GM23338 (cell line): ENCODE measurements at regions not wholly inside any gene's neighbourhood (a gene's known extent, or its start where the extent isn't known, plus 50 kb on each side); places are given as distances from the start of the nearest gene placed in this dataset.

Experiments
- ATAC-seq: fragments of 200-7000 bp; cut with Tn5 transposase; 3 replicates; pipeline ENCODE4 v1.9.1; 2020
- DNase-seq: peaks from one replicate; pipeline ENCODE4 v3.0.0-alpha.2; 2015; ENCODE audit warnings: low spot score
- H2AFZ ChIP-seq: fragments of 200-600 bp; sonication (generic); 2 replicates; pipeline ENCODE4 v1.8.0; 2016; ENCODE audit warnings: antibody characterized with exemption, mild to moderate bottlenecking, moderate library complexity
- H3F3A ChIP-seq: fragments of 200-600 bp; sonication (generic); replicated peaks from 2 replicates; pipeline ENCODE4 v1.8.0; 2017; ENCODE audit warnings: antibody characterized with exemption, mixed run types, low read depth
- H3K27ac ChIP-seq: fragments of 200-600 bp; sonication (generic); 2 replicates; pipeline ENCODE4 v1.6.1; 2016; ENCODE audit warnings: low read depth
- H3K27me3 ChIP-seq: fragments of 200-600 bp; sonication (generic); 2 replicates; pipeline ENCODE4 v1.8.0; 2016; ENCODE audit warnings: mild to moderate bottlenecking, mixed run types, moderate library complexity; ENCODE audit not compliant: insufficient read depth
- H3K36me3 ChIP-seq: fragments of 200-600 bp; sonication (generic); 2 replicates; pipeline ENCODE4 v1.8.0; 2016; ENCODE audit warnings: mild to moderate bottlenecking; ENCODE audit not compliant: insufficient read depth
- H3K4me1 ChIP-seq: fragments of 200-600 bp; sonication (generic); 2 replicates; pipeline ENCODE4 v1.8.0; 2016; ENCODE audit warnings: mild to moderate bottlenecking, moderate library complexity; ENCODE audit not compliant: insufficient read depth
- H3K4me2 ChIP-seq: fragments of 200-600 bp; sonication (generic); 2 replicates; pipeline ENCODE4 v1.7.1; 2017; ENCODE audit warnings: mixed run types
- H3K4me3 ChIP-seq: fragments of 200-600 bp; sonication (generic); 2 replicates; pipeline ENCODE4 v1.6.1; 2016; ENCODE audit warnings: mixed run types
- H3K79me2 ChIP-seq: fragments of 200-600 bp; sonication (generic); replicated peaks from 2 replicates; pipeline ENCODE4 v1.8.0; 2017; ENCODE audit warnings: mild to moderate bottlenecking; ENCODE audit not compliant: insufficient read depth
- H3K9me2 ChIP-seq: fragments of 200-600 bp; sonication (generic); 2 replicates; pipeline ENCODE4 v1.8.0; 2017; ENCODE audit not compliant: insufficient read depth
- H4K20me1 ChIP-seq: fragments of 200-600 bp; sonication (generic); replicated peaks from 2 replicates; pipeline ENCODE4 v1.8.0; 2017; ENCODE audit warnings: mild to moderate bottlenecking; ENCODE audit not compliant: insufficient read depth
- H3K27ac Mint-ChIP-seq: 2 replicates; pipeline ENCODE4 v1.8.0; 2020; ENCODE audit warnings: inconsistent platforms, mild to moderate bottlenecking, moderate library complexity, mixed read lengths
- H3K27me3 Mint-ChIP-seq: 3 replicates; pipeline ENCODE4 v1.8.0; 2022; ENCODE audit warnings: low read depth, mild to moderate bottlenecking, moderate library complexity, mixed read lengths, inconsistent platforms; ENCODE audit not compliant: insufficient read depth, poor library complexity
- H3K36me3 Mint-ChIP-seq: 3 replicates; pipeline ENCODE4 v1.8.0; 2021; ENCODE audit warnings: low read depth, mild to moderate bottlenecking, inconsistent platforms, moderate library complexity, mixed read lengths
- H3K4me1 Mint-ChIP-seq: 3 replicates; pipeline ENCODE4 v1.8.0; 2020; ENCODE audit warnings: mild to moderate bottlenecking, inconsistent platforms, mixed read lengths
- H3K4me3 Mint-ChIP-seq: 3 replicates; pipeline ENCODE4 v1.8.0; 2021; ENCODE audit warnings: moderate library complexity, mild to moderate bottlenecking, inconsistent platforms, mixed read lengths
- H3K9me3 Mint-ChIP-seq: 3 replicates; pipeline ENCODE4 v1.8.0; 2020; ENCODE audit warnings: moderate library complexity, mild to moderate bottlenecking, inconsistent platforms, mixed read lengths
- CREB1 ChIP-seq: fragments of 250-450 bp; sonication (Bioruptor Pico); IDR thresholded peaks from 2 replicates; pipeline ENCODE4 v1.5.0; 2020; ENCODE audit warnings: low read depth, mild to moderate bottlenecking, moderate library complexity
- EZH2 ChIP-seq: fragments of 200-600 bp; sonication (generic); IDR thresholded peaks from one replicate; pipeline ENCODE4 v1.8.0; 2017; ENCODE audit warnings: antibody characterized with exemption, mild to moderate bottlenecking, low read depth; ENCODE audit not compliant: unreplicated experiment
- EZH2phosphoT487 ChIP-seq: fragments of 200-600 bp; sonication (generic); IDR thresholded peaks from one replicate; pipeline ENCODE4 v1.8.1; 2018; ENCODE audit warnings: antibody characterized with exemption; ENCODE audit not compliant: unreplicated experiment
- JUNB ChIP-seq: IDR thresholded peaks from one replicate; pipeline ENCODE4 v1.6.1; 2016; ENCODE audit warnings: antibody characterized with exemption; ENCODE audit not compliant: unreplicated experiment
- NANOG ChIP-seq: IDR thresholded peaks from 2 replicates; pipeline ENCODE4 v1.6.1; 2016; ENCODE audit warnings: antibody characterized with exemption, borderline replicate concordance
- POLR2AphosphoS5 ChIP-seq: IDR thresholded peaks from 2 replicates; pipeline ENCODE4 v1.6.1; 2016; ENCODE audit warnings: antibody characterized with exemption, low read depth
- STAT1 ChIP-seq: IDR thresholded peaks from one replicate; pipeline ENCODE4 v1.6.1; 2016; ENCODE audit warnings: antibody characterized with exemption; ENCODE audit not compliant: unreplicated experiment
- ZNF114 ChIP-seq: fragments of 250-450 bp; sonication (Bioruptor Pico); IDR thresholded peaks from 2 replicates; pipeline ENCODE4 v1.5.0; 2020; ENCODE audit warnings: mild to moderate bottlenecking, moderate library complexity
- ZNF331 ChIP-seq: fragments of 250-450 bp; sonication (Bioruptor Pico); IDR thresholded peaks from 2 replicates; pipeline ENCODE4 v1.5.0; 2020; ENCODE audit warnings: low read depth, mild to moderate bottlenecking, moderate library complexity
- TF ChIP-seq, protein P1 (sequence below): fragments of 250-450 bp; sonication (Bioruptor Pico); IDR thresholded peaks from 2 replicates; pipeline ENCODE4 v1.5.0; 2020; ENCODE audit warnings: mild to moderate bottlenecking, moderate library complexity
- TF ChIP-seq, protein P2 (sequence below): IDR thresholded peaks from one replicate; pipeline ENCODE4 v1.6.1; 2018; ENCODE audit warnings: antibody characterized with exemption; ENCODE audit not compliant: unreplicated experiment
- TF ChIP-seq, protein P3 (sequence below), 2 experiments: fragments of 200-600 bp in 1 of 2; sonication (generic) in 1 of 2; conservative IDR thresholded peaks; 2 replicates each; pipeline versions ENCODE4 v1.5.1 to v1.6.1; 2016 to 2017; ENCODE audit warnings: antibody characterized with exemption in 2 of 2, low read depth in 2 of 2, mild to moderate bottlenecking in 2 of 2, moderate library complexity in 1 of 2
- TF ChIP-seq, protein P4 (sequence below): IDR thresholded peaks from 2 replicates; pipeline ENCODE4 v1.6.1; 2016; ENCODE audit warnings: antibody characterized with exemption

DNA sequence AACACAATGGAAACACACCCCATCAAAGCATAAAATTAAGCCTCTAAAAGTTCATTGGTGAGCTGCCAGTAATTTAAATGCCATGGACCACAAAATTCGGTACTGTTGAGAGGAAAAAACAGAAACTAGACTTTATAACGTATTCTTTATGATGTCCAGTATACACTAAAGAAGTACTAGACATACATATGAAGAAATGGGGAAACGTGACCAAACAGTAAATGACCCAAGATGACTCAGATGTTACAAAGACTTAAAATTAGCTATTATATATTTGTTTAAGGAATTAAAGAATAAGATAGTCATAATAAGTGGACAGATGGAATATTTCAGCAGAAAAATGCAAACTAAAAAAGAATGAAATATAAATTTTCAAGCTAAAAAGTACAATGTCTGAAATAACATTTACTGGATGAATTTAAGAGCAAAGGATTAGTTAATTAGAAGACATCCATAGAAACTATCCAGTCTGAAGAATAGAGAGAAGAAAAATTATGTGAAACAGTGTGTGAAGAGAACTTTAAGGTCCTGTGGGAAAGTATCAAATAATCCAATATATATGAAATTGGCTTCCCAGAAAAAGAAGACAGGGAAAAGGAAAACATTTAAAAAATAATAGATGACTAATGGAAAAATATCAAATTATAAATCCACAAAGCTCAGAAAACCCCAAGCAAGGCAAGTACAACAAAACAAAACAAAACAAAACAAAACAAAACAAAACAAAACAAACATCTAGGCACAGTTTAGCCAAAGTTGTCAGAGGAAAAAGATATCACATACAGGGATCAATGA is 69.4 kb downstream of the SAMD9 start:
- Histone ChIP-seq H3K4me1 (peaks cover 19% of the 10 kb centered on the region), H3K36me3 (no peaks in the 10 kb centered on the region), H3K4me3 (no peak overlapping the region), H3F3A (no peaks in the 10 kb centered on the region), H4K20me1 (no peaks in the 10 kb centered on the region), H3K79me2 (no peaks in the 10 kb centered on the region), H3K9me2 (no peaks in the 10 kb centered on the region), H3K27ac (no peak overlapping the region), H3K27me3 (peaks cover 27% of the 10 kb centered on the region), H2AFZ (no peak overlapping the region), H3K4me2 (no peak overlapping the region)
- Mint-ChIP-seq H3K27ac (no peak overlapping the region), H3K4me3 (no peak overlapping the region), H3K9me3 (no peaks in the 10 kb centered on the region), H3K36me3 (no peaks in the 10 kb centered on the region), H3K27me3 (peaks cover 20% of the 10 kb centered on the region), H3K4me1 (peaks cover 19% of the 10 kb centered on the region)
- no peak for TF ChIP-seq EZH2phosphoT487
- no peak for TF ChIP-seq CREB1 (CRISPR knock-in tag)
- no peak for TF ChIP-seq EZH2
- TF ChIP-seq, protein P1, sequence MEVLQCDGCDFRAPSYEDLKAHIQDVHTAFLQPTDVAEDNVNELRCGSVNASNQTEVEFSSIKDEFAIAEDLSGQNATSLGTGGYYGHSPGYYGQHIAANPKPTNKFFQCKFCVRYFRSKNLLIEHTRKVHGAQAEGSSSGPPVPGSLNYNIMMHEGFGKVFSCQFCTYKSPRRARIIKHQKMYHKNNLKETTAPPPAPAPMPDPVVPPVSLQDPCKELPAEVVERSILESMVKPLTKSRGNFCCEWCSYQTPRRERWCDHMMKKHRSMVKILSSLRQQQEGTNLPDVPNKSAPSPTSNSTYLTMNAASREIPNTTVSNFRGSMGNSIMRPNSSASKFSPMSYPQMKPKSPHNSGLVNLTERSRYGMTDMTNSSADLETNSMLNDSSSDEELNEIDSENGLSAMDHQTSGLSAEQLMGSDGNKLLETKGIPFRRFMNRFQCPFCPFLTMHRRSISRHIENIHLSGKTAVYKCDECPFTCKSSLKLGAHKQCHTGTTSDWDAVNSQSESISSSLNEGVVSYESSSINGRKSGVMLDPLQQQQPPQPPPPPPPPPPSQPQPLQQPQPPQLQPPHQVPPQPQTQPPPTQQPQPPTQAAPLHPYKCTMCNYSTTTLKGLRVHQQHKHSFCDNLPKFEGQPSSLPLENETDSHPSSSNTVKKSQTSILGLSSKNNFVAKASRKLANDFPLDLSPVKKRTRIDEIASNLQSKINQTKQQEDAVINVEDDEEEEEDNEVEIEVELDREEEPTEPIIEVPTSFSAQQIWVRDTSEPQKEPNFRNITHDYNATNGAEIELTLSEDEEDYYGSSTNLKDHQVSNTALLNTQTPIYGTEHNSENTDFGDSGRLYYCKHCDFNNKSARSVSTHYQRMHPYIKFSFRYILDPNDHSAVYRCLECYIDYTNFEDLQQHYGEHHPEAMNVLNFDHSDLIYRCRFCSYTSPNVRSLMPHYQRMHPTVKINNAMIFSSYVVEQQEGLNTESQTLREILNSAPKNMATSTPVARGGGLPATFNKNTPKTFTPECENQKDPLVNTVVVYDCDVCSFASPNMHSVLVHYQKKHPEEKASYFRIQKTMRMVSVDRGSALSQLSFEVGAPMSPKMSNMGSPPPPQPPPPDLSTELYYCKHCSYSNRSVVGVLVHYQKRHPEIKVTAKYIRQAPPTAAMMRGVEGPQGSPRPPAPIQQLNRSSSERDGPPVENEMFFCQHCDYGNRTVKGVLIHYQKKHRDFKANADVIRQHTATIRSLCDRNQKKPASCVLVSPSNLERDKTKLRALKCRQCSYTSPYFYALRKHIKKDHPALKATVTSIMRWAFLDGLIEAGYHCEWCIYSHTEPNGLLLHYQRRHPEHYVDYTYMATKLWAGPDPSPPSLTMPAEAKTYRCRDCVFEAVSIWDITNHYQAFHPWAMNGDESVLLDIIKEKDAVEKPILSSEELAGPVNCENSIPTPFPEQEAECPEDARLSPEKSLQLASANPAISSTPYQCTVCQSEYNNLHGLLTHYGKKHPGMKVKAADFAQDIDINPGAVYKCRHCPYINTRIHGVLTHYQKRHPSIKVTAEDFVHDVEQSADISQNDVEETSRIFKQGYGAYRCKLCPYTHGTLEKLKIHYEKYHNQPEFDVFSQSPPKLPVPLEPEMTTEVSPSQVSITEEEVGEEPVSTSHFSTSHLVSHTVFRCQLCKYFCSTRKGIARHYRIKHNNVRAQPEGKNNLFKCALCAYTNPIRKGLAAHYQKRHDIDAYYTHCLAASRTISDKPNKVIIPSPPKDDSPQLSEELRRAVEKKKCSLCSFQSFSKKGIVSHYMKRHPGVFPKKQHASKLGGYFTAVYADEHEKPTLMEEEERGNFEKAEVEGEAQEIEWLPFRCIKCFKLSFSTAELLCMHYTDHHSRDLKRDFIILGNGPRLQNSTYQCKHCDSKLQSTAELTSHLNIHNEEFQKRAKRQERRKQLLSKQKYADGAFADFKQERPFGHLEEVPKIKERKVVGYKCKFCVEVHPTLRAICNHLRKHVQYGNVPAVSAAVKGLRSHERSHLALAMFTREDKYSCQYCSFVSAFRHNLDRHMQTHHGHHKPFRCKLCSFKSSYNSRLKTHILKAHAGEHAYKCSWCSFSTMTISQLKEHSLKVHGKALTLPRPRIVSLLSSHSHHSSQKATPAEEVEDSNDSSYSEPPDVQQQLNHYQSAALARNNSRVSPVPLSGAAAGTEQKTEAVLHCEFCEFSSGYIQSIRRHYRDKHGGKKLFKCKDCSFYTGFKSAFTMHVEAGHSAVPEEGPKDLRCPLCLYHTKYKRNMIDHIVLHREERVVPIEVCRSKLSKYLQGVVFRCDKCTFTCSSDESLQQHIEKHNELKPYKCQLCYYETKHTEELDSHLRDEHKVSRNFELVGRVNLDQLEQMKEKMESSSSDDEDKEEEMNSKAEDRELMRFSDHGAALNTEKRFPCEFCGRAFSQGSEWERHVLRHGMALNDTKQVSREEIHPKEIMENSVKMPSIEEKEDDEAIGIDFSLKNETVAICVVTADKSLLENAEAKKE (CRISPR knock-in tag): no peak
- no peak for TF ChIP-seq ZNF331 (CRISPR knock-in tag)
- TF ChIP-seq, protein P2, sequence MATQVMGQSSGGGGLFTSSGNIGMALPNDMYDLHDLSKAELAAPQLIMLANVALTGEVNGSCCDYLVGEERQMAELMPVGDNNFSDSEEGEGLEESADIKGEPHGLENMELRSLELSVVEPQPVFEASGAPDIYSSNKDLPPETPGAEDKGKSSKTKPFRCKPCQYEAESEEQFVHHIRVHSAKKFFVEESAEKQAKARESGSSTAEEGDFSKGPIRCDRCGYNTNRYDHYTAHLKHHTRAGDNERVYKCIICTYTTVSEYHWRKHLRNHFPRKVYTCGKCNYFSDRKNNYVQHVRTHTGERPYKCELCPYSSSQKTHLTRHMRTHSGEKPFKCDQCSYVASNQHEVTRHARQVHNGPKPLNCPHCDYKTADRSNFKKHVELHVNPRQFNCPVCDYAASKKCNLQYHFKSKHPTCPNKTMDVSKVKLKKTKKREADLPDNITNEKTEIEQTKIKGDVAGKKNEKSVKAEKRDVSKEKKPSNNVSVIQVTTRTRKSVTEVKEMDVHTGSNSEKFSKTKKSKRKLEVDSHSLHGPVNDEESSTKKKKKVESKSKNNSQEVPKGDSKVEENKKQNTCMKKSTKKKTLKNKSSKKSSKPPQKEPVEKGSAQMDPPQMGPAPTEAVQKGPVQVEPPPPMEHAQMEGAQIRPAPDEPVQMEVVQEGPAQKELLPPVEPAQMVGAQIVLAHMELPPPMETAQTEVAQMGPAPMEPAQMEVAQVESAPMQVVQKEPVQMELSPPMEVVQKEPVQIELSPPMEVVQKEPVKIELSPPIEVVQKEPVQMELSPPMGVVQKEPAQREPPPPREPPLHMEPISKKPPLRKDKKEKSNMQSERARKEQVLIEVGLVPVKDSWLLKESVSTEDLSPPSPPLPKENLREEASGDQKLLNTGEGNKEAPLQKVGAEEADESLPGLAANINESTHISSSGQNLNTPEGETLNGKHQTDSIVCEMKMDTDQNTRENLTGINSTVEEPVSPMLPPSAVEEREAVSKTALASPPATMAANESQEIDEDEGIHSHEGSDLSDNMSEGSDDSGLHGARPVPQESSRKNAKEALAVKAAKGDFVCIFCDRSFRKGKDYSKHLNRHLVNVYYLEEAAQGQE: no peak
- no peak for TF ChIP-seq NANOG
- TF ChIP-seq, protein P3, sequence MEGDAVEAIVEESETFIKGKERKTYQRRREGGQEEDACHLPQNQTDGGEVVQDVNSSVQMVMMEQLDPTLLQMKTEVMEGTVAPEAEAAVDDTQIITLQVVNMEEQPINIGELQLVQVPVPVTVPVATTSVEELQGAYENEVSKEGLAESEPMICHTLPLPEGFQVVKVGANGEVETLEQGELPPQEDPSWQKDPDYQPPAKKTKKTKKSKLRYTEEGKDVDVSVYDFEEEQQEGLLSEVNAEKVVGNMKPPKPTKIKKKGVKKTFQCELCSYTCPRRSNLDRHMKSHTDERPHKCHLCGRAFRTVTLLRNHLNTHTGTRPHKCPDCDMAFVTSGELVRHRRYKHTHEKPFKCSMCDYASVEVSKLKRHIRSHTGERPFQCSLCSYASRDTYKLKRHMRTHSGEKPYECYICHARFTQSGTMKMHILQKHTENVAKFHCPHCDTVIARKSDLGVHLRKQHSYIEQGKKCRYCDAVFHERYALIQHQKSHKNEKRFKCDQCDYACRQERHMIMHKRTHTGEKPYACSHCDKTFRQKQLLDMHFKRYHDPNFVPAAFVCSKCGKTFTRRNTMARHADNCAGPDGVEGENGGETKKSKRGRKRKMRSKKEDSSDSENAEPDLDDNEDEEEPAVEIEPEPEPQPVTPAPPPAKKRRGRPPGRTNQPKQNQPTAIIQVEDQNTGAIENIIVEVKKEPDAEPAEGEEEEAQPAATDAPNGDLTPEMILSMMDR (conservative IDR thresholded peaks at IDR 0.05; ENCODE audit: low read depth in 2 of 2): no peak
- no peak for TF ChIP-seq ZNF114 (CRISPR knock-in tag)
- TF ChIP-seq, protein P4, sequence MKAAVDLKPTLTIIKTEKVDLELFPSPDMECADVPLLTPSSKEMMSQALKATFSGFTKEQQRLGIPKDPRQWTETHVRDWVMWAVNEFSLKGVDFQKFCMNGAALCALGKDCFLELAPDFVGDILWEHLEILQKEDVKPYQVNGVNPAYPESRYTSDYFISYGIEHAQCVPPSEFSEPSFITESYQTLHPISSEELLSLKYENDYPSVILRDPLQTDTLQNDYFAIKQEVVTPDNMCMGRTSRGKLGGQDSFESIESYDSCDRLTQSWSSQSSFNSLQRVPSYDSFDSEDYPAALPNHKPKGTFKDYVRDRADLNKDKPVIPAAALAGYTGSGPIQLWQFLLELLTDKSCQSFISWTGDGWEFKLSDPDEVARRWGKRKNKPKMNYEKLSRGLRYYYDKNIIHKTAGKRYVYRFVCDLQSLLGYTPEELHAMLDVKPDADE: no peak
- TF ChIP-seq POLR2AphosphoS5: no peak
- TF ChIP-seq JUNB: no peak
- no peak for TF ChIP-seq STAT1
- no peak for ATAC-seq
- no peak for DNase-seq
